HG02852 (cell line): ENCODE measurements at regions not wholly inside any gene's neighbourhood (a gene's known extent, or its start where the extent isn't known, plus 50 kb on each side); places are given as distances from the start of the nearest gene placed in this dataset.
A peak's percentile ranks its signal among the peaks of the same experiment; 100 is the strongest.

Experiments used
- ATAC-seq: cut with Tn5 transposase; IDR thresholded peaks from one replicate; pipeline ENCODE4 v1.9.1; 2021; ENCODE audit warnings: mild to moderate bottlenecking, moderate library complexity; ENCODE audit not compliant: unreplicated experiment

DNA sequence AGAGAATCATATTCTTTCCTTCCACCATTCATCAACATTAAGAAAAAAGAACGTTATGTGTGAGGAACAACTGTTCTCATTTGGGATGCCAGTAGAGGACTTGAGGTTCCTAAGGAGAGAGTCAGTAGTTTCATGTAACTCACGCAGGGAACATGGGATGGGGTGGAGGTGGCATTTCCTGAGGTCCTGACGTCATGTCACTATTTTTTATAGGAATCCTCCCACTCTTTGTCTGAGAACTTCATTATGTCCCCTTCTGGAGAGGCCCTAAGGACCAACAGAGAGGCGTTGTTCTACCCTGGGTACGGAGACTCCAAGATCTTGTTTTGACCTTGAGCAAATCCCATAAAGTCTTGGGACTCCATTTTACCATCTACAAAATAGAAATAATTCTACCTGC lies 211.7 kb upstream of the SOX9 start:
- ATAC-seq: no peak

GRCh38 chr17:71910002-71910401 lies 210.8 kb upstream of the SOX9 start:
- no peak for ATAC-seq

GRCh38 chr17:71914042-71914441 lies 206.8 kb upstream of the SOX9 start:
- no peak for ATAC-seq

- no peak for ATAC-seq
These were observed 206.0 kb upstream of the SOX9 start for GRCh38 chr17:71914812-71915211.

GRCh38 chr17:71917715-71918114 lies 203.1 kb upstream of the SOX9 start:
- ATAC-seq: no peak

DNA sequence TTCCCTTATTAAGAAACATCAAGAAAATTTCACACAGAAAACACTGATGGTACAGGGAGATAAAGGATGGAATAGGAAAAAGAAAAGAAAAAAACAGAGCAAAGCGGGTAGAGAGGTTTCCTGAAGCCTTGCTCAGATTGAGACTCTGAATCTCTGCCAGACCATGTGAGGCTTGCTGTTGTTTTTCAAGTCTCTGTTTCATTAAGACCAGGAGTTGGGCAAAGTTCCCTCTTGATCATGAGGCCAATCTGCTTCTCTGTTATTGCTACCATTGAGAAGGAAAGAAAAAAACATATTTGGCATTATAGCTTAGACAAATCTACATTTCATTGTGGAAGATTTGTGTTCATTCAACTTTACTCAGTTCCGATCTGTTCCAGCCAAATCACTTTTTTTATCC lies 201.6 kb upstream of the SOX9 start:
- no peak for ATAC-seq

- ATAC-seq: no peak
These were observed 200.9 kb upstream of the SOX9 start for GRCh38 chr17:71919896-71920295.

DNA sequence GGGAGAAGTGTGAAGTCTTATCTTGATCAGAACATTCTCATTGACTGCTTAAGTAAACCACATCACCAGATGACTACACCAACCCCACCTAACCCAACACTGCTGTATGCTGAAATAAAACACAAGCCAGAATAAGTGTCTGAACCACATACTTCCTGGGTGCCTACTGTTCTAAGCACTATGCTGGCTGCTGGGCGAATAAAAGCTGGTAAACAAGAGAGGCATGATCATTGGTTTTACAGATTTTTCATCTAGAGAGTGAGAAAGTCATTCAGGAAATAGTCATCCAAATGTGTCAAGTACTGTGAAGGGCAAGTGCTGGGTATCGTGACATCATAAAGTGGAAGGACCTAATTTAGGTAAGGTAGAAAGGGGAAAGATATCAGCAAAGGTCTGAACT lies 199.0 kb upstream of the SOX9 start:
- no peak for ATAC-seq

GRCh38 chr17:71922439-71922838 lies 198.4 kb upstream of the SOX9 start:
- ATAC-seq: no peak

DNA sequence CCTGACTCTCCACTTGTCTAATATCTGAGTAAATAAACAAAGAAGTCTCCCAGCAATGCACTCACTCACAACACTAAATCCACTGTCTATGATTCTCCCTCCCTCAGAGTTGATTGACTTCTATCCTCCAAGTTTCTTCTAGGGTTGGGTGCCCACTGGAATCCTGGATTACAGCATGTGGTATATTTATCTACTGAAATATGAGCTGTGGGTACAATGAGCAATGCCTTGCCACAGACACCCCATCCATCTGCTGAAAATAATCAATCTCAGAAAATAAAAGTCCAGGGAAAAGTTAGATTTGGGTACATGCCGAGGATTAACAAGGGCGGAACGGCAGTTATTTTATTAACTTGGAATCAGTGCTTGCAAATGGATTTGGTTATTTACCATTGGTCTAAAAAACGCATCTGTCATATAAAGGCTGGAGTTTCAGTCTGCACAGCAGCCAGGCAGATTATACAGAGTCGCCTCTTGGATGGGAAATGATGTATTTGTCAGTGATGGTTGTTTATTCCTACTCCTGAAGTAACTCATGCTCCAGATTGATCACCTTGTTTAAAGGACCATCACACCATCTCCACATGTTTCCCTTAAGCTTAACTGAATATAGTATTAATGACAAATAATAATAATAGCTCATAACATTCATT lies 193.9 kb upstream of the SOX9 start:
- no peak for ATAC-seq

- peak; percentile 74 for ATAC-seq
These were observed 187.5 kb upstream of the SOX9 start for GRCh38 chr17:71933306-71933705.

GRCh38 chr17:71934520-71934919 lies 186.3 kb upstream of the SOX9 start:
- no peak for ATAC-seq

DNA sequence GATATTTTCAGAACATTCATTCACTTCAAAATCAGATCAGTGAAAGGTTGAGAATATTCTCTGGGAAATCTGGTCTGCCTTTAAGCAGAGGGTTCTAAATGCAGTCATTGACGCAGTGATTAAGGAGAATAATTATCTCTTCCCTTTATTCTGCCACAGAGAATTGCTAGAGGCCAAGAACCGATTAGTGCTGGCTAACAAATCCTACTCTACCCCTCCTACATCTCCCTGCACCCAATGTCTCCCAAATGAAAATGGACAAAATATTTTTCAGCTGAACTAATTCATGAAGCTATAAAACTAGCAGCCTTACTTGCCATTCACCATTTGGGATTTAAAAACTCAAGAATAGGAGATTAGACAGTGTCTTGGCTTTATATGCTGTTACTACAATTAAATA lies 185.5 kb upstream of the SOX9 start:
- ATAC-seq: no peak

DNA sequence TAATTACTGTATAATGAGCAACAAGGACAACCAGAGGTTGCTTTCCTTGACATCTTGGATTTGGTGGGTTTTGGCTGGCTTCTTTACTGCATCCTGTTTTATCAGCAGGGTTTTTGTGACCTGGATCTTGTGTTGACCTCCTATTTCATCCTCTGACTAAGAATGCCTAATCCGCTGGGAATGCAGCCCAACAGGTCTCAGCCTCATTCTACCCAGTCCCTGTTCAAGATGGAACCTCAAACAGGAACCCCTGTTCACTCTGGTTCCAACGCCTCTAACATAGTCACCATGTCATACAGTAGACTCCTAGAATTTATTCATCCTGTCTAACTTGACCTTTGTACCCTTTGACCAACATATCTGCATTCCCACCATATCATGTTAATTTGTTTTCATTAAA lies 183.8 kb upstream of the SOX9 start:
- no peak for ATAC-seq

DNA sequence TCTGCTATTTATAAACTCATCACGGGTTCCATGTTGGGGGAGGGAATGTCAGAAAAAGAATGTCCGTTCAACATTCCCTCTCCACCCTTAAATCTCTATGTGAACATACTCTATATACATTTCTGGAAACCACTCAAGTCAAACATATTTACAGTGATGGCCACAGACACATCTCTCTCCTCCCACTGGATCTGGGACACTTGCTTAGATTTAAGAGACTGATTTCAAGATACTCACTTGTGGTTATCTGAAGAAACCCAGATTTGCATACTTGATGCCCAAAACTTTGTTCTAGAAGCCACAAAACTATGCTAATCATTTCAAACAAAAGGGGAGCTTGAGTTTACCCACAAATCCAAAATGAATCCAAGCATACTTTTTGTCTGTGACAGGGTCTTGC lies 182.9 kb upstream of the SOX9 start:
- no peak for ATAC-seq

DNA sequence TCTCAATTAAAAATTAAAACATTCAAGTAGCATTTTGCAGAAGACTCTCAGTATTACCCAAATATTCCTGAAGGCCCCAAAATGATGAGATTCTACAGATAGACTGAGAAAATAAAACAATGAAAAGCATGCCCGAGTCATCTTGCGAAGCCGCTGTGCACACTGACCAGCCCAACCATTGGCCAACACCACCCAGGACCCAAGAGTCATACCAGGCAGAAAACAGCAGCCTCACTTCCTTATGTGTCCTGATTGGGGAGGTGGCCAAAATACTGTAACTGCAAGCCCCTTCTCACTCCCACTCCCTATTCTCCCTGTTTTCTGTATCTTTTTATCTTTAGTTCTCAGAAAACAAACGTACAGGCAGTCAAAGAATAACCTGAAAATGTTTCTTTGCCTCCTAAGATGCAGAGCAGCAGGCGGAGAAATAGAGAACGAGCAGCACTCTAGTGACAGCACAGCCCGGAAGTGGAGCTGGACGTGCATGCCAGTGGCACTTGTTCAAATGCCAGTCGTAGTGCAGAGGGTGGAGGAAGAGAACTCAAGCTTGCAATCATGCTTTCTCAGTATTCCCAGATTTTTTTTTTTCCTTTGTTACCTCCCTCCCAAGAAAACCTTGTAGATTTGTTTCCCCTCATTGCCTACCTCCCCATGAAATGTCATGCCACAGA lies 182.3 kb upstream of the SOX9 start:
- ATAC-seq: no peak

GRCh38 chr17:71941920-71942319 lies 178.9 kb upstream of the SOX9 start:
- ATAC-seq: no peak

- no peak for ATAC-seq
These were observed 178.2 kb upstream of the SOX9 start for GRCh38 chr17:71942626-71943025.

GRCh38 chr17:71948703-71949422 lies 172.0 kb upstream of the SOX9 start:
- ATAC-seq: no peak

- ATAC-seq: no peak
These were observed 161.7 kb upstream of the SOX9 start for GRCh38 chr17:71959154-71959553.

DNA sequence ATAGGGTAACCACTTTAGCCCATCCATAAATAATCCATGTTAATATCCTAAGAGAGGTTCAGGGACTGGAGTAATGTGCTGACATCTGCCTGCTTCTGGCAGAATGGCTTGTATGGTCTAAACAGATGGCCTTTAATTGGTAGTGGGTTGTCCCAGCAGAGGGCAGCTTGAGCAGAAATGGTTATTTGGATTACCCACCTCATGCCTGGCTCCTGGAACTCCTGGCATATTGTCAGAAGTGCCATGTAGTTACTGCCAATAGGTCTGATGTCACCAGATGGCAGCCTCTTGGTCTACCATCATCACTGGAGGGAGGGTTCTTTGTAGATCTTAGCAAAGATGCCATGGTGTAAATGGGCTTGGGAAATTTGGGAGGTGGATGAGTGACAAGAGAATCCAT lies 157.5 kb upstream of the SOX9 start:
- ATAC-seq: no peak

- no peak for ATAC-seq
These were observed 157.0 kb upstream of the SOX9 start for GRCh38 chr17:71963791-71964190.
